HG03520 (cell line): ENCODE measurements at regions not wholly inside any gene's neighbourhood (a gene's known extent, or its start where the extent isn't known, plus 50 kb on each side); places are given as distances from the start of the nearest gene placed in this dataset.
"Not testable (repeated sequence)": the region's sequence is repeated elsewhere in the genome, so short reads cannot be mapped to it uniquely, and the experiment has no call there.

Experiments used
- ATAC-seq: cut with Tn5 transposase; IDR thresholded peaks from one replicate; pipeline ENCODE4 v1.9.1; 2021; ENCODE audit warnings: mild to moderate bottlenecking, moderate library complexity; ENCODE audit not compliant: unreplicated experiment

GRCh38 chr2:20499387-20499786 lies 52.5 kb downstream of the RHOB start:
- ATAC-seq: no peak

GRCh38 chr2:20501974-20502373 lies 55.1 kb downstream of the RHOB start:
- ATAC-seq: no peak

GRCh38 chr2:20502496-20502895 lies 55.6 kb downstream of the RHOB start:
- not testable (repeated sequence) for ATAC-seq

GRCh38 chr2:20504174-20504573 lies 57.3 kb downstream of the RHOB start:
- ATAC-seq: no peak

- no peak for ATAC-seq
Observed at GRCh38 chr2:20506201-20506685, 59.4 kb downstream of the RHOB start.

- peak; percentile 96 for ATAC-seq
Observed at GRCh38 chr2:20507166-20507692, 60.4 kb downstream of the RHOB start.

- no peak for ATAC-seq
Observed at GRCh38 chr2:20507711-20508110, 60.8 kb downstream of the RHOB start.

- no peak for ATAC-seq
Observed at GRCh38 chr2:20509301-20509769, 62.5 kb downstream of the RHOB start.

- no peak for ATAC-seq
Observed at GRCh38 chr2:20509770-20510490, 63.1 kb downstream of the RHOB start.

- no peak for ATAC-seq
Observed at GRCh38 chr2:20511130-20511529, 64.3 kb downstream of the RHOB start.

- no peak for ATAC-seq
Observed at GRCh38 chr2:20512061-20512605, 65.3 kb downstream of the RHOB start.

- no peak for ATAC-seq
Observed at GRCh38 chr2:20513946-20514345, 67.1 kb downstream of the RHOB start.

GRCh38 chr2:20514596-20515269 lies 67.9 kb downstream of the RHOB start:
- no peak for ATAC-seq

- no peak for ATAC-seq
Observed at GRCh38 chr2:20515290-20516220, 68.7 kb downstream of the RHOB start.

GRCh38 chr2:20516291-20516645 lies 69.4 kb downstream of the RHOB start:
- no peak for ATAC-seq

- peak; percentile 85 for ATAC-seq
Observed at GRCh38 chr2:20516646-20517341, 69.9 kb downstream of the RHOB start.

GRCh38 chr2:20519309-20519708 lies 72.4 kb downstream of the RHOB start:
- no peak for ATAC-seq

- ATAC-seq: no peak
Observed at GRCh38 chr2:20520128-20520527, 73.3 kb downstream of the RHOB start.

- ATAC-seq: no peak
Observed at GRCh38 chr2:20521193-20521592, 74.3 kb downstream of the RHOB start.

- ATAC-seq: no peak
Observed at GRCh38 chr2:20521682-20522189, 74.9 kb downstream of the RHOB start.
